ENCODE measurements at regions not wholly inside any gene's neighbourhood (a gene's known extent, or its start where the extent isn't known, plus 50 kb on each side); places are given as distances from the start of the nearest gene placed in this dataset.

GRCh38 chr1:221903594-221903993, 161.7 kb upstream of the DUSP10 start:
- in situ Hi-C loops (cut with HindIII; ENCODE audit: low sequenced_read_pairs): no loop called here

GRCh38 chr1:221902961-221903360, 161.1 kb upstream of the DUSP10 start:
- in situ Hi-C loops (cut with HindIII; ENCODE audit: low sequenced_read_pairs): no loop called here

GRCh38 chr1:221900678-221901077, 158.8 kb upstream of the DUSP10 start:
- in situ Hi-C loops (cut with HindIII; ENCODE audit: low sequenced_read_pairs): no loop called here

- in situ Hi-C loops (cut with HindIII; ENCODE audit: low sequenced_read_pairs): no loop called here
These were observed 155.4 kb upstream of the DUSP10 start for GRCh38 chr1:221897321-221897721.

GRCh38 chr1:221892301-221892830, 150.5 kb upstream of the DUSP10 start:
- in situ Hi-C loops (cut with HindIII; ENCODE audit: low sequenced_read_pairs): no loop called here

- in situ Hi-C loops (cut with HindIII; ENCODE audit: low sequenced_read_pairs): no loop called here
These were observed 149.8 kb upstream of the DUSP10 start for GRCh38 chr1:221891708-221892107.

- in situ Hi-C loops (cut with HindIII; ENCODE audit: low sequenced_read_pairs): no loop called here
These were observed 146.9 kb upstream of the DUSP10 start for GRCh38 chr1:221888801-221889200.

GRCh38 chr1:221888218-221888617, 146.3 kb upstream of the DUSP10 start:
- in situ Hi-C loops (cut with HindIII; ENCODE audit: low sequenced_read_pairs): no loop called here

- in situ Hi-C loops (cut with HindIII; ENCODE audit: low sequenced_read_pairs): no loop called here
These were observed 145.9 kb upstream of the DUSP10 start for GRCh38 chr1:221887758-221888157.

GRCh38 chr1:221887415-221887746, 145.5 kb upstream of the DUSP10 start:
- in situ Hi-C loops (cut with HindIII; ENCODE audit: low sequenced_read_pairs): no loop called here

GRCh38 chr1:221886743-221887414, 145.0 kb upstream of the DUSP10 start:
- in situ Hi-C loops (cut with HindIII; ENCODE audit: low sequenced_read_pairs): no loop called here

- in situ Hi-C loops (cut with HindIII; ENCODE audit: low sequenced_read_pairs): no loop called here
These were observed 144.4 kb upstream of the DUSP10 start for GRCh38 chr1:221886311-221886710.

GRCh38 chr1:221884821-221885220, 142.9 kb upstream of the DUSP10 start:
- in situ Hi-C loops (cut with HindIII; ENCODE audit: low sequenced_read_pairs): no loop called here

- in situ Hi-C loops (cut with HindIII; ENCODE audit: low sequenced_read_pairs): no loop called here
These were observed 140.1 kb upstream of the DUSP10 start for GRCh38 chr1:221881805-221882581.

GRCh38 chr1:221880182-221880581, 138.3 kb upstream of the DUSP10 start:
- in situ Hi-C loops (cut with HindIII; ENCODE audit: low sequenced_read_pairs): no loop called here

GRCh38 chr1:221878134-221878533, 136.2 kb upstream of the DUSP10 start:
- in situ Hi-C loops (cut with HindIII; ENCODE audit: low sequenced_read_pairs): no loop called here

- in situ Hi-C loops (cut with HindIII; ENCODE audit: low sequenced_read_pairs): no loop called here
These were observed 135.4 kb upstream of the DUSP10 start for GRCh38 chr1:221877311-221877710.

GRCh38 chr1:221875004-221875330, 133.1 kb upstream of the DUSP10 start:
- in situ Hi-C loops (cut with HindIII; ENCODE audit: low sequenced_read_pairs): no loop called here

GRCh38 chr1:221874285-221875003, 132.6 kb upstream of the DUSP10 start:
- in situ Hi-C loops (cut with HindIII; ENCODE audit: low sequenced_read_pairs): no loop called here

GRCh38 chr1:221873673-221874072, 131.8 kb upstream of the DUSP10 start:
- in situ Hi-C loops (cut with HindIII; ENCODE audit: low sequenced_read_pairs): no loop called here

- in situ Hi-C loops (cut with HindIII; ENCODE audit: low sequenced_read_pairs): no loop called here
These were observed 129.2 kb upstream of the DUSP10 start for GRCh38 chr1:221871056-221871455.

GRCh38 chr1:221869779-221870178, 127.9 kb upstream of the DUSP10 start:
- in situ Hi-C loops (cut with HindIII; ENCODE audit: low sequenced_read_pairs): no loop called here

Measured in DLD1 (cell line).